ENCODE measurements at regions not wholly inside any gene's neighbourhood (a gene's known extent, or its start where the extent isn't known, plus 50 kb on each side); places are given as distances from the start of the nearest gene placed in this dataset.

GRCh38 chr6:113120224-113120581 lies 736.9 kb upstream of the MARCKS start (continued):
- no peak for TF ChIP-seq REST (IDR thresholded peaks at IDR 0.05; ENCODE audit: low read depth)
- peak; percentile 81 for TF ChIP-seq TCF7L2 (IDR thresholded peaks at IDR 0.05; ENCODE audit: borderline replicate concordance, extremely low read depth, insufficient read depth, insufficient read length)
- peak; percentile 94 for TF ChIP-seq FOSL1 (IDR thresholded peaks at IDR 0.05; ENCODE audit: low read depth)

GRCh38 chr6:113120582-113121285 lies 736.4 kb upstream of the MARCKS start:
- H3K9me3 ChIP-seq (ENCODE audit: control insufficient read depth in 1 of 2, insufficient read depth in 1 of 2, low read depth in 1 of 2, low read length in 2 of 2): no peaks in the 10 kb centered on the region
- peak; percentile 73 for DNase-seq (ENCODE audit: low read depth, low spot score)
- TF ChIP-seq SP1 (IDR thresholded peaks at IDR 0.05; ENCODE audit: low read depth): peak; percentile 51
- no peak for TF ChIP-seq JUND (IDR thresholded peaks at IDR 0.05)
- 0 out of 2 replicates have a peak, but pooled peaks have one; percentile 8 for TF ChIP-seq RAD21 (IDR thresholded peaks at IDR 0.05; ENCODE audit: low read depth)
- no peak for TF ChIP-seq ATF3 (IDR thresholded peaks at IDR 0.05)
- no peak for TF ChIP-seq CTCF (IDR thresholded peaks at IDR 0.05 in 2 of 3, conservative IDR thresholded peaks at IDR 0.05 in 1 of 3; ENCODE audit: borderline replicate concordance in 1 of 3, insufficient read depth in 1 of 3, low read depth in 2 of 3, low read length in 2 of 3)
- TF ChIP-seq POLR2A (IDR thresholded peaks at IDR 0.05; ENCODE audit: borderline replicate concordance, extremely low read depth, insufficient read depth, insufficient read length): no peak
- peak; percentile 9; the same call in 1 of the 2 replicates for TF ChIP-seq FOSL1 (IDR thresholded peaks at IDR 0.05; ENCODE audit: low read depth)
- TF ChIP-seq SIN3A (IDR thresholded peaks at IDR 0.05; ENCODE audit: low read depth): peak; percentile 3; the same call in 1 of the 2 replicates
- H3K9me2 ChIP-seq (ENCODE audit: insufficient read depth): no peaks in the 10 kb centered on the region
- H3K27me3 ChIP-seq (ENCODE audit: insufficient read depth, low read length): no peaks in the 10 kb centered on the region
- no peaks in the 10 kb centered on the region for H3K36me3 ChIP-seq (ENCODE audit: control insufficient read depth in 1 of 2, insufficient read depth in 2 of 2, low read length in 2 of 2)
- intact Hi-C loops (cut with micrococcal nuclease): no loop called here
- RAD21 ChIA-PET (ENCODE audit: low non-redundant PET in 1 of 2, low total read pairs in 2 of 2, uncharacterized antibody in 2 of 2, unreplicated experiment in 2 of 2): no interaction called here
- H3K27ac ChIP-seq (ENCODE audit: low read depth, low read length): no peak overlapping the region; the same call in 1 of the 2 replicates
- peaks cover 17 to 32% of the 10 kb centered on the region in 2 experiments; a peak in 3 of 4 replicates for H3K4me1 ChIP-seq (ENCODE audit: control insufficient read depth in 1 of 2, insufficient read depth in 2 of 2, low read length in 2 of 2)
- CTCF ChIA-PET: interaction anchor here (1.4 to 1.7 kb wide), 2 partner anchors 69 to 738 kb away, joined by 3 read pairs; no protein-coding TSS in a partner anchor
- H3K4me2 ChIP-seq (ENCODE audit: low read length): peak overlapping the region; percentile 45
- H2AFZ ChIP-seq (ENCODE audit: low read depth, low read length, poor library complexity, severe bottlenecking): peak overlapping the region; percentile 47
- ATAC-seq: peak; percentile 77
- H3K79me2 ChIP-seq (ENCODE audit: insufficient read depth, low read length): no peaks in the 10 kb centered on the region
- POLR2A ChIA-PET: no interaction called here
- H4K20me1 ChIP-seq (ENCODE audit: insufficient read depth): no peaks in the 10 kb centered on the region
- 0 out of 2 replicates have a peak overlapping the region, but pooled peaks have one; percentile 4 for H3K9ac ChIP-seq (ENCODE audit: low read length)
- no peak overlapping the region; a peak in 1 of 4 replicates for H3K4me3 ChIP-seq (replicated peaks in 1 of 2; ENCODE audit: low read depth in 1 of 2, low read length in 2 of 2)
- no TSS peak for BruUV-seq (replicated peaks)
